H9 (cell line): ENCODE measurements at regions not wholly inside any gene's neighbourhood (a gene's known extent, or its start where the extent isn't known, plus 50 kb on each side); places are given as distances from the start of the nearest gene placed in this dataset.
"Not testable (repeated sequence)": the region's sequence is repeated elsewhere in the genome, so short reads cannot be mapped to it uniquely, and the experiment has no call there.

Experiments
- DNase-seq: peaks from one replicate; pipeline ENCODE4 v3.0.0-alpha.2; 2017
- H2AFZ ChIP-seq: one replicate; pipeline ENCODE4 v1.6.1; 2013; ENCODE audit warnings: mild to moderate bottlenecking, low read length, control low read depth, moderate library complexity
- H2AK5ac ChIP-seq: 2 replicates; pipeline ENCODE4 v1.6.1; 2013; ENCODE audit warnings: low read length, control low read depth, mixed read lengths; ENCODE audit not compliant: insufficient read length
- H2BK120ac ChIP-seq: one replicate; pipeline ENCODE4 v1.6.1; 2013; ENCODE audit warnings: low read depth, mild to moderate bottlenecking, low read length, control low read depth, inconsistent platforms; ENCODE audit not compliant: poor library complexity, severe bottlenecking
- H2BK12ac ChIP-seq: 2 replicates; pipeline ENCODE4 v1.6.1; 2013; ENCODE audit warnings: low read length, control low read depth, mixed read lengths, low read depth; ENCODE audit not compliant: insufficient read length
- H2BK15ac ChIP-seq: 2 replicates; pipeline ENCODE4 v1.6.1; 2013; ENCODE audit warnings: low read depth, low read length, control low read depth
- H2BK20ac ChIP-seq: one replicate; pipeline ENCODE4 v1.6.1; 2013; ENCODE audit warnings: low read depth, mild to moderate bottlenecking, low read length, control low read depth, inconsistent platforms; ENCODE audit not compliant: poor library complexity, severe bottlenecking
- H2BK5ac ChIP-seq: 2 replicates; pipeline ENCODE4 v1.6.1; 2013; ENCODE audit warnings: low read length, control low read depth, mixed read lengths; ENCODE audit not compliant: insufficient read length
- H3K14ac ChIP-seq: 2 replicates; pipeline ENCODE4 v1.6.1; 2013; ENCODE audit warnings: low read length, control low read depth; ENCODE audit not compliant: insufficient read depth
- H3K18ac ChIP-seq: 2 replicates; pipeline ENCODE4 v1.6.1; 2013; ENCODE audit warnings: low read depth, mild to moderate bottlenecking, mixed read lengths, low read length, control low read depth; ENCODE audit not compliant: insufficient read length
- H3K23ac ChIP-seq: 2 replicates; pipeline ENCODE4 v1.6.1; 2013; ENCODE audit warnings: low read length, control low read depth, mixed read lengths, low read depth; ENCODE audit not compliant: insufficient read length
- H3K23me2 ChIP-seq: 2 replicates; pipeline ENCODE4 v1.6.1; 2013; ENCODE audit warnings: low read depth, mild to moderate bottlenecking, mixed read lengths, low read length, control low read depth; ENCODE audit not compliant: insufficient read length, poor library complexity, severe bottlenecking
- H3K27ac ChIP-seq: 2 replicates; pipeline ENCODE4 v1.5.1; 2013; ENCODE audit warnings: low read length, control low read depth, mixed read lengths, low read depth; ENCODE audit not compliant: insufficient read length
- H3K27me3 ChIP-seq: 2 replicates; pipeline ENCODE4 v1.6.1; 2013; ENCODE audit warnings: low read length, control low read depth, inconsistent platforms; ENCODE audit not compliant: insufficient read depth
- H3K4ac ChIP-seq: 2 replicates; pipeline ENCODE4 v1.6.1; 2013; ENCODE audit warnings: low read depth, mild to moderate bottlenecking, control low read depth, inconsistent platforms, low read length, moderate library complexity
- H3K4me1 ChIP-seq: 2 replicates; pipeline ENCODE4 v1.6.1; 2013; ENCODE audit warnings: low read length, control low read depth, inconsistent platforms; ENCODE audit not compliant: insufficient read depth
- H3K4me2 ChIP-seq: 2 replicates; pipeline ENCODE4 v1.6.1; 2013; ENCODE audit warnings: low read length, control low read depth, mixed read lengths; ENCODE audit not compliant: insufficient read length, insufficient read depth
- H3K56ac ChIP-seq: 2 replicates; pipeline ENCODE4 v1.6.1; 2013; ENCODE audit warnings: low read depth, mild to moderate bottlenecking, mixed read lengths, low read length, control low read depth; ENCODE audit not compliant: insufficient read length
- H3K79me1 ChIP-seq: 2 replicates; pipeline ENCODE4 v1.6.1; 2013; ENCODE audit warnings: low read depth, mild to moderate bottlenecking, moderate library complexity, low read length, control low read depth, inconsistent platforms; ENCODE audit not compliant: insufficient read depth, poor library complexity, severe bottlenecking
- H3K79me2 ChIP-seq: 2 replicates; pipeline ENCODE4 v1.6.1; 2013; ENCODE audit warnings: low read length, control low read depth, inconsistent platforms; ENCODE audit not compliant: insufficient read depth
- H3K9ac ChIP-seq: 2 replicates; pipeline ENCODE4 v1.6.1; 2013; ENCODE audit warnings: low read length, control low read depth, mixed read lengths; ENCODE audit not compliant: insufficient read length; ENCODE audit errors: extremely low read depth
- H3K9me3 ChIP-seq: one replicate; pipeline ENCODE4 v1.6.1; 2013; ENCODE audit warnings: low read depth, low read length, inconsistent platforms; ENCODE audit not compliant: control insufficient read depth
- H3T11ph ChIP-seq: one replicate; pipeline ENCODE4 v1.6.1; 2013; ENCODE audit warnings: mild to moderate bottlenecking, low read length, control low read depth, inconsistent platforms
- H4K20me1 ChIP-seq: one replicate; pipeline ENCODE4 v1.6.1; 2013; ENCODE audit not compliant: control insufficient read depth, insufficient read length, insufficient read depth
- H4K5ac ChIP-seq: 2 replicates; pipeline ENCODE4 v1.6.1; 2013; ENCODE audit warnings: low read depth, mild to moderate bottlenecking, mixed read lengths, low read length, control low read depth; ENCODE audit not compliant: insufficient read length
- H4K8ac ChIP-seq: replicated peaks from 2 replicates; pipeline ENCODE4 v1.6.1; 2013; ENCODE audit warnings: low read length, control low read depth, mixed read lengths, low read depth; ENCODE audit not compliant: insufficient read length
- H4K91ac ChIP-seq: 2 replicates; pipeline ENCODE4 v1.6.1; 2013; ENCODE audit warnings: low read depth, mild to moderate bottlenecking, moderate library complexity, mixed read lengths, low read length, control low read depth; ENCODE audit not compliant: insufficient read length
- H3K27ac Mint-ChIP-seq, 3 experiments: 2 replicates in 2 of 3; 3 replicates in 1 of 3; pipeline ENCODE4 v1.8.0; 2020 to 2021; ENCODE audit warnings: mixed read lengths in 3 of 3, mild to moderate bottlenecking in 1 of 3, moderate library complexity in 1 of 3
- H3K27me3 Mint-ChIP-seq: 2 replicates; pipeline ENCODE4 v1.8.0; 2021; ENCODE audit warnings: low read depth, mild to moderate bottlenecking, moderate library complexity, mixed read lengths
- H3K36me3 Mint-ChIP-seq, 3 experiments: 2 replicates in 2 of 3; 3 replicates in 1 of 3; pipeline ENCODE4 v1.8.0; 2020 to 2021; ENCODE audit warnings: low read depth in 3 of 3, mixed read lengths in 3 of 3; ENCODE audit not compliant: insufficient read depth in 1 of 3
- H3K4me1 Mint-ChIP-seq, 2 experiments: 2 replicates each; pipeline ENCODE4 v1.8.0; 2020; ENCODE audit warnings: mixed read lengths in 2 of 2
- H3K4me3 Mint-ChIP-seq, 2 experiments: 2 replicates in 1 of 2; 3 replicates in 1 of 2; pipeline ENCODE4 v1.8.0; 2020 to 2021; ENCODE audit warnings: mild to moderate bottlenecking in 2 of 2, mixed read lengths in 2 of 2, moderate library complexity in 1 of 2
- H3K9me3 Mint-ChIP-seq, 2 experiments: 2 replicates in 1 of 2; 3 replicates in 1 of 2; pipeline ENCODE4 v1.8.0; 2020; ENCODE audit warnings: mild to moderate bottlenecking in 2 of 2, mixed read lengths in 2 of 2, moderate library complexity in 1 of 2
- WGBS: extraction: QIAGEN DNeasy Blood & Tissue Kit; methylation state at CpG from one replicate; pipeline ENCODE4 v1.1.7; 2013; ENCODE audit warnings: missing lambda C conversion rate, low lambda C conversion rate, mixed read lengths; ENCODE audit not compliant: insufficient read length; ENCODE audit errors: extremely low coverage; 5-methylcytosine and 5-hydroxymethylcytosine counted together

DNA sequence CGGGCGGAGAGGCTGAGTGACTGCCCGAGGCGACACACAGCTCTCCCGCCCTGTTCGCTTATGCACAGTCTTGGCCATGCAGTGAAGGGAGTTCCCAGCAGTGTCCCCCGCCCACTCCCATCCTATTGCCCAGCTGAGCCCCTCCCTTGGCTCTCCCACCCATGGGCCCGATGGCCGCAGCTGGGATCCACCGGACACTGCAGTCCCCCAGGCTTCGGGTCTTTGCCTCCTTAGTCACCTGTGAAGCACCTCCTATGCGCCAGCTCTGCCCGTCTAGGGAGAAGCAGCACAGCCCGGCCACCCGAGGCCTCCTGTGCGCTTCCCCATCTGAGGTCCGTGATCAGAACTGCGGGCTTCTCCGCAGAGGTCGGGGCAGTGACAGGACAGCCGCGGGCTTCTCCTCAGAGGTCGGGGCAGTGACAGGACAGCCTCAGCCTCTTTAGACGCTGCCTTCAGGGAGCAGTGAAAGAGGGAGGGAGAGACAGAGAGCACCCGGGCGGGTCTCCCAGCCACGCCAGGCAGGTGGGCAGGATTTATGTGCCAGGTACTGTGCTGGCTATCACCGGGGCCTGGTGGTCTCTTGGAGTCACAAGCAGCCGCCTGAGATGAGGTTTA, 143.1 kb downstream of the LAT start:
- not testable (repeated sequence) for H4K5ac ChIP-seq, H3K4me1 Mint-ChIP-seq, H2AFZ ChIP-seq, H3K56ac ChIP-seq, H2BK12ac ChIP-seq, H3K79me2 ChIP-seq, H3K14ac ChIP-seq, H3K23me2 ChIP-seq, H3K27ac ChIP-seq, H3K9me3 Mint-ChIP-seq, H3K9me3 ChIP-seq, H3K4ac ChIP-seq, H3K18ac ChIP-seq, H3K4me1 ChIP-seq, H3T11ph ChIP-seq, H4K91ac ChIP-seq, H4K20me1 ChIP-seq, H3K79me1 ChIP-seq, H2AK5ac ChIP-seq, H3K4me3 Mint-ChIP-seq, H4K8ac ChIP-seq, H3K36me3 Mint-ChIP-seq, H3K4me2 ChIP-seq, H3K9ac ChIP-seq, H3K27ac Mint-ChIP-seq, DNase-seq, H2BK15ac ChIP-seq, H2BK5ac ChIP-seq, H3K23ac ChIP-seq, H2BK120ac ChIP-seq, H2BK20ac ChIP-seq
- no CpG with 5 or more reads among the region's 29 CpGs for WGBS
- H3K27me3 Mint-ChIP-seq: peaks cover 69% of the 10 kb centered on the region
- peaks cover 17% of the 10 kb centered on the region; the same call in 1 of the 2 replicates for H3K27me3 ChIP-seq
